CD4-positive, alpha-beta T cell treated with Interleukin-12 subunit alpha and Interleukin-12 subunit beta, for 1 hour (primary cell): ENCODE measurements at regions not wholly inside any gene's neighbourhood (a gene's known extent, or its start where the extent isn't known, plus 50 kb on each side); places are given as distances from the start of the nearest gene placed in this dataset.
"Not testable (repeated sequence)": the region's sequence is repeated elsewhere in the genome, so short reads cannot be mapped to it uniquely, and the experiment has no call there.

Experiments
- DNase-seq: peaks from one replicate; pipeline ENCODE4 v3.0.0-alpha.2; 2020

DNA sequence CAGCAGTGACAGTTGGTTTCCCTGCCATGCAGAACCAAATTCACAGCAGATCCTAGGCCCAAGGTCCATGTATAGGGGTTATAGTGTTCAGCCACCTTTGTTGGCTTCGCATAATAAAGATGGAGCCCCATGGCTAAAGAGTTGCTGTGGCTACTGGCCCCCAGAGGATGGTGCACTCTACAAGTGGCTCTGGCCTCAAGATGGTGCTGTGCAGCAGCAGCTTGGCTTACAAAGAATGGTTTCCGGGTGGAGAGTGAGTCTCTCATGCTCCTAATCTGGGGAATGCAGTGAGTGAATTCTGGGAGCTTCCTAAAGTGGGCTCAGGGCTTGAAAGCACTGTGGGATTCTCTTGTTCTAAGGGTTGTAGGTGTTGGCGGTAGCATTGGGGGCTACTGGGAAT, 1199.7 kb downstream of the CNTNAP5 start:
- DNase-seq = no peak

DNA sequence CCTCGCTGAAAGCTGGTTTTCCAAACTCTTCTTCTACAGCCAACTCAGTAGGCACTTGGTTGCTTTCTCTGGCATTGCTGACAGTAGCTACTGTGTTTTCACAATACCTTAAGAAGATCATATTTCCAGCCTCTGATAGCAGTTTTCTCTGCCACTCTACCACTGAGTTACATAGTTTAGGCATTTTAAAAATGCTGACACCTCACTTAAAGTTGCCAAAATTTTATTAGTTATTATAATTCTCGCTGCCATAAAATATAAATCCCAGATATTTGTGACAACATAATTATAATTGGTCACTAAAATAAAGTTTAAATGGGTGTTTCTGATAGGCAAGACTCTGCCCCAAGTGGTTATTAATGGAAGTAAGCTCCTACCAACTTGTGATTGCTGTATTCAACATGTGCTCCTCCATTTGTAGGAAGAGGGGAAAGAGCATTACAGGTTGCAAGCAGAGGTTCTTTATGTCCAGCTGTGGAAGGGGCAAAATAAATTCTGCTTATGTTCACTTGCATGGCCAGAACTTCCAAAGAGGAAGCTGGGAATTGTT, 1202.8 kb downstream of the CNTNAP5 start:
- no peak for DNase-seq

DNA sequence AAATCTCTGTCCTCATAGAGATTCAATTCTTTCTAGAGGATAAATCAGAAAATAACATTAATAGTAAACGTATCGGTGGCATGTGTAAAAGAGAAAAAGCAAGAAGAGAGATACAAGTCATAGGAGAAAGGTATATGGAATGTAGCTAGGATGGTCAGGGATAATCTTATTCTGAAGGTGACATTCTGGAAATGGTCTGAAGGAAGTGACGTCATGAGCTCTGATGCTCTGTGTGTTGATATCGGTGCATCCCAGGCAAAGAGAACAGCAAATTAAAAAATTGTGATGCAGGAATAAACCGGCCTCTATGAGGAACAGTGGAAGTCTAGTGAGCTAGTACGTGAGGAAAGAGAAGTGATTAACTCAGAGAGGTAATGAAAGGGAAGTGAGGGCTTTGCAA, 1215.8 kb downstream of the CNTNAP5 start:
- no peak for DNase-seq

DNA sequence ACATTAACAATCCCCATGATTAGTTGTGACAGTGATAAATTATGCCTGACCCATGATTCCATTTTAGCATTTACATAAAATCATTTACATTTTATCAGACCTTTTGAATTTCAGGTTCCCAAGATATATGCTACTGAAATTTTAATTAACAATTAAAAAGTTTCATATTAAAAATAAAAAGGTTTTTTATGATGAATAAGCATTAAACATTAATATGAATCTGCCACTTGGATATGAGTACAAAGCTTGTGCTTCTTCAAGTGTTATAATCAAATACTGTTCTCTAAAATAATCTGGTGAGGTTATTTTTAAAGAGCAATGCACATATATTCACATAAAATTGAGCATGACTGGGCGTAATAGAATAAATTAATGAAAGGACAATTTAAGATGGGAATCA, 1218.0 kb downstream of the CNTNAP5 start:
- no peak for DNase-seq

DNA sequence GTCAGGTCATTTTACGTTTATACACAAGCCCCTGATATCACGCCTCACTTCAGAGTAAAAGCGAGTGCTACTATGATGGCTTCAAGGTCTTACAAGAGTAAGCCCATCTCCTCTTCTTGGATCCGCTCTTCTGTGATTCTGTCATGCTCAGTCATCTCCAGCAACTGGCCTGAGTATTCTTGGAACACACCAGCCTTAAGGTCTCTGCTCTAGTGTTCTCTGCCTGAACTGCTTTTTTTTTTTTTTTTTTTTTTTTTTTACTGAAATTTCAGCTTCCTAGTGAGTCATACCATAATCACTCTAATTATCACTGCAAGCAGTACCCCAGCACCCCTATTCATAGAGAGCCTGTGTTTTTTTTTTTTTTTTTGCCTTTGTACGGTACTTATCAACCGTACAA, 1228.9 kb downstream of the CNTNAP5 start:
- DNase-seq = no peak

DNA sequence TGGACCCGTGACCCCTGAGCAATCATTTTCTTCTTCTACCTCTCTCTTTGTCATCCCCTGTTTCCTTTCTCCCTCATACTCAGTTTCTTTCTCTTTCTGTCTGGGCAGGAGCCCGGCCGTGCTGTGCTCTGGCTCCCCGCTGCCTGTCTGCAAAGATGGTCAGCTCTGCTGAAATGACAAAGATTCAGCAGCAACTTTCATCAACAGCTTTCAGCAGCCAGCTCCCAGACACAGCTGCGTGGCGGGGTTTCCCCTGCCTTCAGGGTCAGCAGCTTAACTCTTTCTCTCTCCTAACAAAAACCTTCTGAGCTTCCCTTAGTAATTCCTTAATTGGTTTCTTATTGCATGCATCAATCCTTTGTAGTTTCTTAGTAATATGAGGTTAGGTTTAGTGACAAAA, 1234.4 kb downstream of the CNTNAP5 start:
- no peak for DNase-seq

DNA sequence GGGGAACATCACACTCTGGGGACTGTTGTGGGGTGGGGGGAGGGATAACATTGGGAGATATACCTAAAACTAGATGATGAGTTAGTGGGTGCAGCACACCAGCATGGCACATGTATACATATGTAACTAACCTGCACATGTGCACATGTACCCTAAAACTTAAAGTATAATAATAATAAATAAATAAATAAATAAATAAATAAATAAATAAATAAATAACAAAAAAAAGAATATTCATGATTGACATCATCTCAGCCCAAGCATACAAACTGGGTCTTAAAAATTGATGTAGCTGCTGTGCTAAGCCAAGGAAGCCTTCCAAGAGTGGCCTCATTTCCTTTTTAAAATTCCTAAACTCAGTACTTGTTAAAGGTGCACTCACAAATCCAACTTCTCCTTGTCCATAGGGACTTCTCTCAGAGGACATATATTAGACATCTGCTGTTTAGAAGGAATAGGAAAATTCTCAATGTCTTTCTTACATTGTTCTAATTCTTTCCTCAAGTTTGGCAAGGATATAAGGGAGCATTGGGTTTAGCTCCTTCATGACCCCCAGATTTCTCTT, 1235.4 kb downstream of the CNTNAP5 start:
- DNase-seq = not testable (repeated sequence)

DNA sequence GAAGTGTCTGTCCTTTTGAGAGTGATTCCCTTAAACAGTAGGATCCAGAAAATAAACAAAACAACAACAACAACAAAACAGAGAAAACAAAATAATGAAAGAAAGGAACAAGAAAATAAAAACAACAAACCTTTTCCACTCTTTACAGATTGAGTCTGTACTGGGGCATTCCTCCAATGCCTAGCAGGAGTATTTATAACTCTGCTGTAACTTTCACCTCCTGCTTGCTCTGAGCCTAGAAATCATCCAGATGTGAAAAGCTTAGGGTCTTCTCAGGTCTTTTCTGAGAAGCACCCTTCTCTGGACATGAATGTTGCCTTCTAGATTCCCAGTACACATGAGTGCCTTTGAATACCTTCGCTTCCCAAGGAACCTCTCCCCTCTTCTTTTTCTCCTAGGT, 1239.4 kb downstream of the CNTNAP5 start:
- no peak for DNase-seq

DNA sequence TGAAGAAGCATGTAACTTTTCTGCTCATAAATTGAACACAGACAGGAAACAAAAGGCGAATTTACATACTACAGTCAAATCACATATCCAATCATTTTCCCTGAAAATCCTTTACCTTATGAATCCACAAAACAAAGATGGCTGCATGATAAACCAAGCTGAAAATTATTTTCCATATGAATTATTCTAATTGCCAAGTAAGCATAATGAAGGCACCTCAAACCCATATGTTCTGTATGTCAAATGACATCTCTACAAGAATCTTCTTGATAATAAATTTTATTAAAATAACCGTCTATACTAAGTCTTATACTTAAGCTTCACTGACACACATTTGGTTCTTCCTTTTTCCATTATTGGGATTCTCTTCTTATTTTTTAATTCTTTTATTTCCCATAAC, 1242.6 kb downstream of the CNTNAP5 start:
- no peak for DNase-seq

DNA sequence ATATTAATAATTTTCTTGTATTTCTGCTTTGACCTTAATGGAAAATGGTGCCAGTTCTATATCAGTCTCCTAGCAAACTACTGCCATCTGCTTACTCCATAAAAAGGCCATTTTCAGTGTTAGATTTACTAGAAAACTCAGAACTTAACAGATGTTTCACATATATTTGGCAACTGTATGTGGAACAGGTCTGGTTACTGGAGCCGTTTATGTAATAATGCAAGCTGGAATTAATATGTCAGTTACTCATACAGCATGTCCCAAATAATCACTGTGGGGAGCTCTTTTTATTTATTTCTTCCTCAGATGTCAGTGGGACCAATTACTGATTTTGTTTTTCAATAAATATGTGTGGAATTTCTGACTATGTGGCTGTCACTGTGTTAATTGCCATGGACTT, 1247.6 kb downstream of the CNTNAP5 start:
- no peak for DNase-seq

DNA sequence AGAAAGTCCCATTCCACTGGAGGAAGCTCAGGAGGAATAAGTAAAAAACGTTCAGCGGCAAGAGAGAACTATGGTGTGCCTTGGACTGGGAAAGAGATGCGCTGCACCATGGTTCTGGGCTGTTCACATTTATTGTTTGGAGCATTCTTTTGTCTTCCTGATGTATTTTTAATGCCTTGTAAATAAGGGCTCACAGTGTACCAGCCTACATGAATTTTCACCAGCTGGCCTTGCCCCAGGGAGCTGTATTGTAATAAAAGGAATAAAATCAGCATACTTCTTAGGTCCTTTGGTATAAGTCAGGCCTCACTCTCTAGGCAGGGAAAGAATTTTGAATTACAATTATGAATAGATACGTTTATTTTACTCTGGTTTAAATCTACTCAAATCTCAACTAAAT, 1249.6 kb downstream of the CNTNAP5 start:
- DNase-seq = no peak

DNA sequence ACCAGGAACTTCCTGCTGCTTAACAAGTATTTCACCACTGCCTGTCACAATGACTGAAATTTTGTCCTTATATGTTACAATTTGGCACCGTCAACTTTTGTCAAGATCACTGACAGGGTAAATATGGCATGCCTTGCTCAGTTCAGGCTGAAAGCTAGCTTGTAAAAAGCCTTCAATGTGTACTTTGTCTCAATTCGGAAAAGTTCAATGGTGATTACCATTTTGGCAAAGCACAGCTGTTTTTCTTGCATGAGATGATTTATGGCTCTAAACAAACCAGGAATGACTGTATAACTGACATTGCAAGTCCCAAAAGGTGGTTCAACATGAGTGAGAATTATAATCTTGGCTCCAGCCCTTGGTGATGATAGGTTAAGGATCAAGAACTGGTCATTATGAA, 1255.2 kb downstream of the CNTNAP5 start:
- no peak for DNase-seq

DNA sequence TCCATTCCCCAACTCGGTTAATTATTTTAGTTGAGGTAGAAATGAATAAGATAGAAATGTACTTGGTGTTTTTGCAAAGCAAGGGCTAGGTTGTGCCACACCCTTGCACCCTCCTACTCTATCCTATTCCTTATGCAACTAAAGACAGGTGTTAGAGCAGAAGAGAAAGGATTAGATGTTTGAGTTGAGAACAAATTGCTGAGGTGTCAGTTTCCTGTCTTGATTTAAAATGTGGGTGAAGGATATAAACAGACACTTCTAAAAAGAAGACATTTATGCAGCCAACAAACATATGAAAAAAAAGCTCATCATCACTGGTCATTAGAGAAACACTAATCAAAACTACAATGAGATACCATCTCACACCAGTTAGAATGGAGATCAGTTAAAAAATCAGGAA, 1256.2 kb downstream of the CNTNAP5 start:
- DNase-seq = no peak

DNA sequence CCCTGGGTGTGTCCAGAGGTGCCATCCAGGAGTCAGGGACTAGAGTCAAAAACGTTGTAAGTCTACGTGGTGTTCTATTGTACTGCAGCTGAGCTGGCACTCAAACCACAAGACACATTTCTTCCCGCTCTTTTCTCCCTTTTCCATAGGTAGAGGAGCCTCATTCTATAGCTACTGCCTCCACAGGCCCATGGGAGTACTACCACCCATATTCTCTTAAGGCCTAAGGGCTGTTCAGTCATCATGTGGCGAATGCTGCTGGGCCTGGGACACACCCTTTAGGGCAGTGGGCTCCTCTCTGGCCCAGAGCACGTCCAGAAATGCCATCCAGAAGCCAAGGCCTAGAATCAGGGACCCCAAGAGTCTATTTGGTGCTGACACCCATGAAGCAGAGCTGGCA, 1271.7 kb downstream of the CNTNAP5 start:
- no peak for DNase-seq

DNA sequence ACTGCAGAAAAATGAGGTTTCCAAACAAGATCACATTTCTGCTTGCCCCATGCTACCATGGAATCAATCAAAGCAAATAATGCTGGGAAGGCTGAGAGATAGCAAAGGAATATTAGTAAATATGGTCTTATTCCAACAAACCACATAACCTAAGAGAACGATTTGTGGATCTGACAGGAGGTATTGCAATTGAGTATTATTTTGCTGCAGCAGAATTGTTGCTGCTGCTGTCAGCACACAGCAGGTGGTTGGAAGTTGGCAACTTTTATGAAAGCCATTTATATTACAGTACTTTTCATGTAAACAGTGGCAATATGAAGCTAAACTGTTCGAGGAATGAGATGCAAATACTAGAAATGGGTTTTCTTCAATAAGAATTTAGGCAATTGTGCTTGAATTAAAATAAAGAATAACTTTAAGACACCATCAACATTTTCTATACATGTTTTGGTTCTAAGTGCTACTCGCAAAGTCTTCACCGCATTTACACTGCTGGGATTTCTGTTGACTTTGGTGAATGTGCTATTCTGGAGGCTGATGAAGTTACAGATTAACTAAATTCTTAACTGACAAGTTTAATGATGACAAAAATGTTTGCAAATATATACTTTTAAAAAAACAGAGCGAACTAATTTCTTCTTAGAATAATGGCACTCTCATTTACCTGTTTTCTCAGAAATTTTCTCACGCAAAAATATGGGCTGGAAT, 1285.7 kb downstream of the CNTNAP5 start:
- DNase-seq = no peak

DNA sequence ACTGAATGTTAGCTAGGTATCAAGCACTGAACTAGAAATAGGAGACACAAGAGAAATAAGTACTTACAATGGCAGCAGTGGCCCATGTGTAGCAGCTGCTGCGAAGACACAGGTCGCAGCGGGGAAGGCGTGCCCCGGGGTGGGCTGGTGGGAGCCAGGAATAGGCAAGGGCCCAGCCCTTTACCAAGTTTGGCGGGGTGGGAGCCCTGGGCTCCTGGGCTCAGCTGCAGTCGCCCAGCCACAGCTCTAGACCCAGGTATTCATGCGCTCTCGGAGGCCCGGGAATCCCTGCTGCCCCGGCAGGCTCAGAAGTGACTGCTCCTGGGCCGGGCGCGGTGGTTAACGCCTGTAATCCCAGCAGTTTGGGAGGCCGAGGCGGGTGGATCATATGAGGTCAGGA, 1287.3 kb downstream of the CNTNAP5 start:
- no peak for DNase-seq

DNA sequence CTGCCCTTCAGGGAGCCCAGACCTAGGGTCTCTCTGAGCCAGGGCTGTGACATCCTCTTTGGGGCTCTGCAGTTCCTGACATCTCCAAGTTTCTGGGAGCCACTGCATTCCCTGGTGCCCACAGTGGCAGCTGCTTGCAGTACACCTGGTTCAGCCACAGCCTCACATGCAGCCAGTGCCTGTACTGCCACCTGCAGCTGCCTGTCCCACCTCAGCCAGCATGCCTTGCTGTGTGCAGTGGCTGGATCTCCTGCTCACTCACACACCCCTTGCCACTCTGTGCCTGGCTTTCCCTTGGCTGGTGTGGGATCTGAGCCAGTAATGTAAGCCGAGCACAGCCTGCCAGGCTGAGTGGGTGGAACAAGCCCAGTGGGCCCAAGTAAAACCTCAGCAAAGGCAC, 1288.7 kb downstream of the CNTNAP5 start:
- DNase-seq = no peak

DNA sequence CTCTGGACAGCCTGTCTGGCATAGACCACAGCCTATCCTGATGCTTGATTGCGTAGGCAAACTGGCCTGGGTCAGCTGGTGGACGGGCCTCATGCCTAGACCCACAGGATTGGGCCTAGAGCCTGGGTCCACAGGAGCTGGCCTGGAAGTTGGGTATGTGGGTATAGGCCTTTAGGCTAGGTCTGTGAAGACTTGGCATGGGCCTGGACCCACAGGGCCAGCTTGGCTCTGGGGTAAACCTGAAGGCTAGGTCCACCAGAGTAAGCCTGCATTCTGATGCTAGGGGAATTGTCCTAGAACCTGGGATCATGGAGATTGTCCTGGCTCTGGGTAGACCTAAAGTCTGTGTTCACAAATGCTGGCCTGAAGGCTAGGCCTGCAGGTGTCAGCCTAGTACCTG, 1293.7 kb downstream of the CNTNAP5 start:
- no peak for DNase-seq

DNA sequence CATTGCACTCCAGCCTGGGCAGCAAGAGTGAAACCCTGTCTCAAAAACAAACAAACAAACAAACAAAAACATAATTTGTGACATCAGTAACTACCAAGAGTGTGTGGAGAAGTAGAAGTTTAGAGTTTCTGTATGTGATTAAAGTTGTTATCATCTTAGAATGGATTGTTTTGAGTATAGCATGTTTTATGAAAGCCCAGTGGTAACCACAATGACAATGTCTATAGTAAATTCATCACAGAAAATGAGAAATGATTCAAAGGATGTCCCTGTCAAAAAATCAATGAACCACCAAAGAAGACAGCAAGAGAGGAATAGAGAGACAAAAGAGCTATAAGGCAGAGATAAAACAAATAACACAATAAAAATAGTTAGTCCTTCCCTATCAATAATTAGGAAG, 1299.2 kb downstream of the CNTNAP5 start:
- no peak for DNase-seq

DNA sequence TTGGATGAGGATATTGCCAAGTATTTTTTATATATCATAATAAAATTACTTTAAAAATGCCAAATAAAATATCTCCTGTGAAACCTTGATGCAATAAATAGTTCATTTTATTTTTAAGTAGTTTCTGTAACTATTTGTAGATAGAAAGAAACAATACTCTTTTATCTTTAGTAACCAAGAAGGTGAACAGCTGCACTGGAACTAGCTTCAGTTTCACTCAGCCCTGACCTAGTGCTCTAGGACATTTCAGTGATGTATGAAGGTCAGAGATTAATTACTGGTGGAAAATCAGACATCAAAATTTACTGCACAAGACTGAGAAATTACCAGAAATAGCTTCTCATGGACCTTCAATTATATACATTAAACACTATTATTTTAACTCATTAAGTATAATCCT, 1305.0 kb downstream of the CNTNAP5 start:
- no peak for DNase-seq

DNA sequence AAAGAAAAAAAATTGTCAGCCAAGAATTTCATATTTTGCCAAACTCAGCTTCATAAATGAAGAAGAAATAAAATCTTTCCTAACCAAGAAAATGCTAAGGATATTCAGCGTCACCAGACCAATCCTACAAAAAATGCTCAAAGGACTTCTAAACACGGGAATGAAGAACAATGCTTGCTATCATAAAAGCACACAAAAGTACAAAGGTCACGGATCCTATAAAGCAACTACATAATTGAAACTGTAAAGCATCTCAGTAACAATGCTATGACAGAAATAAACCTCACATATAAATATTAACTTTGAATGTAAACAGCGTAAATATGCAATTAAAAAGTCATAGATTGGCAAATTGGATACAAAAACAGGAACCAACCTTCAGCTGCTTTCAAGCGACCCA, 1314.6 kb upstream of the GYPC start:
- no peak for DNase-seq

DNA sequence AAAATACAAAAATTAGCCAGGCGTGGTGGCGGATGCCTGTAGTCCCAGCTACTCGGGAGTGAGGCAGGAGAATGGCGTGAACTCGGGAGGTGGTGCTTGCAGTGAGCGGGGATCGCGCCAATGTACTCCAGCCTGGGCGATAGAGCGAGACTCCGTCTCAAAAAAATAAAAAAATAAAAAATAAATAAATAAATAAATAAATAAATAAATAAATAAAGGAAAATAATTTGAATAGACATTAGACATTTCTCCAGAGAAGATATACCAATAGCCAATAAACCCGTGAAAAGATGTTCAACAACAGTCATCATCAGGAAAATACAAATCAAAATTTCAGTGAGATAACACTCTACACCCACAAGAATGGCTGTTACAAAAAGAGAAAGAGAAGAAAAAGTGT, 1302.4 kb upstream of the GYPC start:
- DNase-seq = not testable (repeated sequence)

DNA sequence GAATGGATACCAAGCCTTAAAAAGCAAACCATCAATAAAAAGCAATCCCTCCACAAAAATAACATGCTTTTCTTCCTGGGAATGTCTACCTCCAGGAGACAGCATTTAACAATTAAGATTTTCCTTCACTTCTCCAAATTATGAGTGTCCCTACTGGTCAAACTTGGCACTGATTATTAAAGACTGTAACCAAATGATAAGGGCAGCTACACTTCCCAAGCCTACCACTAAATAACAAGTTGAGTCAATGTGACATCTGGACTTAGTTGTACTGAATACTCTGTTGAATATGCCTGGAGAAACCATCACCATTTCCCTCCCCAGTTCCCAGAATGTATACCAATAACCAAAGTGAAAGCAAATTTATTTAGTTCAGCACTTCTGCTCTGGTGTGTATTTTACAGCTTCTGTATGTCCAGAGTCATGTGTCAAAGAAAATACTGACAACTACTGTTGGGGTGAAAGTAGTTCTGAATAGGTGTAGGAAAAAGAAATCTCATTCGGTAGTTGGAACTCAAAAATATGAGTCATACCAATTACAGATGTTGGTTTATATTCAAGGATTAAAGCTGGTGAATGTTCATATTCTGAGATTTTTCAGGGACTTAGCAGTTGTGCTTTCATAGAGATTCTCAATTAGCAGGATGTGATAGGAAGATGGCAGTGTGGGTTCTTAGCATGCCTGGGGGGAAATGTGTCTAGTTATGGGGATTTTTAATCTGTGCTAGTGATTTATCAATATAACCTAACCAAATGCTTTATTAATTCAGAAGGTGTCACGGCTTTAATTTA, 1291.6 kb upstream of the GYPC start:
- DNase-seq = no peak

DNA sequence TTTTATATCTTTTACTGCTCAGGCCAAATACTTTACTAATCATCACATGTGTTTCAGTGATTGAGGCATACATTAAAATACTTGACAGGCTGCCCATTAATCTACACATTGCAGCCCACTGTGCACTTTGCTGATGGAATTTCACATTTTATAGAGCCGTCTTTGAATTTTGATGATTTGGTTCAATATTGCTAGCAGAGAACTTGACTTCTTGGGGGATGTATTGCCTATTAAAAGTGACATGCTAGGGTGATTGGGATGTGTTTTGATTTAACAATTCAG, 1291.0 kb upstream of the GYPC start:
- no peak for DNase-seq
